NCI-H1105 treated with DMSO at 0.1 percent for 48 hours (cell line): ENCODE measurements at regions not wholly inside any gene's neighbourhood (a gene's known extent, or its start where the extent isn't known, plus 50 kb on each side); places are given as distances from the start of the nearest gene placed in this dataset.
"Not testable (repeated sequence)": the region's sequence is repeated elsewhere in the genome, so short reads cannot be mapped to it uniquely, and the experiment has no call there.

ENCODE experiments used
- DNase-seq: peaks from one replicate; lab custom pipeline; 2025; lab: John Stamatoyannopoulos, UW

DNA sequence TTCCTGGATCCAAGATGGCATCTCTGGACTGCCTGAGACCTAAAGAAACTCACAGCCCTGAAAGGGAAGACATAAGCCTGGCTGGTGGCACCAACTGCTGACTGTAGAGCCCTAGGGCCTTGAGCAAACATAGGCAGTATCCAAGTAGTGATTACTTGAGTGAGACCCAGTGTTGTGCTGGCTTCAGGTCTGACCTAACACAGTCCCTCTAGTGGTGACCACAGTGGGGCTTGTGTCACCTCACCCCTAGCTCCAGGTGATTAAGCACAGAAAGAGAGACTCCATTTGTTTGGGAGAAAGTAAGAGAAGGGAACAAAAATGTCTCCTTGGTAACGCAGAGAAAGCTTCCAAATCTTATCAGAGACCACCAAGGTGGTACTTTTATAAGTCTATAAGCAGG lies 496.3 kb upstream of the HTR2C start:
- no peak for DNase-seq

DNA sequence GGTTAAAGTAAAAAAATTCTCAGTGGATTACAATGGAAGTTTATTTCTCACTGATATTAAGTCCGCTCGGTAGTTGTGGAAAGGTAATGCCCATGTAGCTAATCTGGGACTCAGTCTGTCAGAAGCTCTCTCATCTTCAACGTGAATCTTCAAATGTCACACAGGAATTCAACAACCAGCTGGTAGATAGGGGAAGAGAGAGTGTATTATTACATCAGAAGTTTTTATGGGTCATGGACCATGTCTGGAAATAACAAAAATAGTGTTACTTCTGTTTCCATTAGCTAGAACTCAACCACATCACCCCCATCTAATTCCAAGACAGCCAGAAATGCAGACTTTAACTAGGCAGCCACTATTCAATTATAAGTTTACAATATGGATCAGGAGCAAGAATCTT lies 506.1 kb upstream of the HTR2C start:
- DNase-seq: no peak

DNA sequence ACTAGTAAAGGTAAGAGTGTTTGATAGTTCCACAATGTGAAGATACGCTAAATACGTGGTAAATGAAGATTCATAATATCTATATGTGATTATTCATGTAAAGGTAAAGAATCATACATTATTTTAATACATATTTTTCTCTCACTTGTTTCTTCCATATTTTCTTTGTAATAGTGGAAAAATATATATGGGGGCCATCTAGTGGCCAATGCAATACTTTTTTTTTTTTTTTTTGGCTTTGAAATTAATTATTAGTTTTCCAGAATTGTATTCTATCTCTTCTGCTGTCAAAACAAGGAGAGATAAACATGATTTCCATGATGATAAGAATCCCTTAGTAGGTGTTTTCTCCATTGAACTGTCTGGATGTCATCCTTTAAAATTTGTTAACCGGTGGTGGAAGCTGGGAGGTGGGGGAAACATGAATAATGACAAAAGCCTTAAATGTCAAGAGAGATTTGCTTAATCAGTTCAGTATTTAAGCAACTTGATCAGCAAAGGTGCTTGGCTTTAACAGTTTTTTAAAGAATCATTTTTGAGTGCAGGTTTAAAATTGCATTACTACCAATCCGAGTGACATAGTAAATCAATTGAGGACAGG lies 508.7 kb upstream of the HTR2C start:
- no peak for DNase-seq

DNA sequence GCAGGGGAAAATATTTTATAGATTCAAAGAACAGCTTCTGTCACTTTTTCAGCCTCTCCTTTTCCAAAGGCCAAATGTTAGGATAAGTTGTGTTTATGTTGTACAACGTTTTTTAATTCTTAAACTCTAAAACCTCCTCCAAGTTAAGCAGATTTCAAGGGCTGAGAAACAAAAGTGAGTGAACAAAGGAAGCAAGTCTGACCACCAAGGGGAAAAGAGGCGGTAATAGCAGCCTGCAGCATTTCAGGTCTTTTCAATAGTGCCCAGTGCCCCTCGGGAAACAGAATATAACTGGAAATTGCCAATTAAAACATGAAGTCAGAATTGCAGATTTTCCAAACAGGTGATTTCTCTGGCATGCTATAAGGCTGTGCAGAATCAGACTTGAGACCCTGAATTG lies 510.0 kb upstream of the HTR2C start:
- DNase-seq: no peak

DNA sequence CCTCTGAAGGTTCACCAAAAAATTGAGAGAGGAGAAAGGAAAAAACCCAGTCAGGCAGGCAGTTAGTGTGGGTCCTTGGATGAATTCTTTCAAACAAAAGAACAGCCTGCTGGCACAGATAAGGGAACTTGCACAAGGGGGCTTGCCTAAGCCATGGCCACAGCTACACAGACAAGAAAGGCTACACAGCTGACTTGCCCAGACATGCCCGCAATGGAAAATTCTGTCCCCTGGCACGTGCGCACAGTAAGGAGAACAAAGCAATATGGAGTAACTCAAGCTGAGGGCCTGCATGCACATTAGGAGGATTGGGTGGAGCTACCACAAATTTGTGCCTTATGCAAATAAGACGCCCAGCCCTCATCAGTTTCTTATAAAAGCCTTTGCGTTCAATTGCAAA lies 512.5 kb upstream of the HTR2C start:
- peak; percentile 14 for DNase-seq

DNA sequence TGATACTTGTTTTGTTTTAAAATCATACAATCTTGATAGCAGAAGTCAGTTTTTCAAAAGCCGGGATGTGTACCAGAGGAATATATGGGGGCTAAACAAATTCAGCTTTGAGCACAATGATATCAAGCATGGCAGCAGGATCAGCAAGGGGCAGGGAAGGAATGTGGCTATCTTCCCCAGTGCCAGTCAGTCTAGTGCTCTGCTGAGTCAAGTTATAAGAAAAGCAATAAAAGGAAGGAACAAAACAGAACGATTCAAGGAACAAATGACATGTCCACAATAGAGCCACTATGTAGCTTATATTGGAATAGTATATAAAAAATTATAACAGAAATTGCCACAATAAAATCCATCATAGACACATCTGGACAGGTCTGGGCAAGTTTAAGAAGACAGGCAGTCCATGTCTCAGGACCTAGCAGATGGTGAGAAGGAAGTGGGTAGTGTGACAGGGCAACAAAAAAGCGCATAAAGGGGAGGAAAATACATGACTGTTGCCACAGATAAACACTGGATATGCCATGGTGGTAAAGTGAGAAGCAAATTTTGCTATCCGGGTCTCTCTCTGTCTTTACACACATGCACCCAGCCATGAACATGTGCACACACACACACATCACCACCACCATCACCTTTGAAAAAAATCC lies 518.2 kb upstream of the HTR2C start:
- DNase-seq: no peak

DNA sequence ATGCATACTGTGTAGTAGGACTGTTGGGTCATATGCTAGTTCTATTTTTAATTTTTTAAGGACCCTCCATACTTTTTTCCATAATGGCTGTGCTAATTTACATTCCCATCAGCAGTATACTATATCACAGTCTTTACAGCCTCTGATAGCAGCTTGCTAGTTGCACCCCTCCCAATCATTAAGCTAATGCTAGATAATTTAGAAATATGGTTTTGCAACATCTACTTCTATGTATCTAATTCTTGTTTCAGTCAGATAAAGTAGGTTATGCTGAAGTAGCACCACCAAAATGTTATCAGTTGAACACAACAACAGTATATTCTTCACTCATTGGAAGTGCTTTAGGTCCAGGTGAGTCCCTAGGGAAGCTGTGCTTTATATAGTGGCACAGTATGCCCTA lies 522.7 kb upstream of the HTR2C start:
- no peak for DNase-seq

DNA sequence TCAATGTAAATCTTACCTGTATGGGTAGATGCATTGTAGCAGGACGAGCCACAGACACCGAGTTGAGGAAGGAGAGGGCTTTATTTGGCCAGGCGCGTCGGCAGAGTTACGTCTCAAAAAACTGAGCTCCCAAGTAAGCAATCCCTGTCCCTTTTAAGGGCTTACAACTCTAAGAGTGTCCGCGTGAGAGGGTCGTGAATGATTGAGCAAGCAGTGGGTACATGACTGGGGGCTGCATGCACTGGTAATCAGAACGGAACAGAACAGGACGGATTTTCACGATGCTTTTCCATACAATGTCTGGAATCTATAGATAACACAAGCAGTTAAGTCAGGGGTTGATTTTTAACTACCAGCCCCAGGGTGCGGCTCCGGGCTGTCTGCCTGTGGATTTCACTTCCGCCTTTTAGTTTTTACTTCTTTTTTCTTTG lies 524.9 kb upstream of the HTR2C start:
- DNase-seq: no peak

DNA sequence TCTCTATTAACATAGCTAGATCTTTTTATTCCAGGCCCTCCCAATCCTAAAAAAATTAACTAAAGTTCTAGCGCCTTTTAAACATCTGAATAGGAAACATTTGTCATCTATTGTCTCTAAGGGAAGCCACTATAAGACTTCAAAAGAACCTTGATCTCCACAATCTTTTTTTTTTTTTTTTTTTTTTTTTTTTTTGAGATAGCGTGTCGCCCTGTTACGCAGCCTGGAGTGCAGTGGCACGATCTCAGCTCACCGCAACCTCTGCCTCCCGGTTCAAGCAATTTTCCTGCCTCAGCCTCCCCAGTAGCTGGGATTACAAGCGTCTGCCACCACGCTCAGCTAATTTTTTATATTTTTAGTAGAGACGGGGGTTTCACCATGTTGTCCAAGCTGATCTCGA lies 526.5 kb upstream of the HTR2C start:
- not testable (repeated sequence) for DNase-seq

DNA sequence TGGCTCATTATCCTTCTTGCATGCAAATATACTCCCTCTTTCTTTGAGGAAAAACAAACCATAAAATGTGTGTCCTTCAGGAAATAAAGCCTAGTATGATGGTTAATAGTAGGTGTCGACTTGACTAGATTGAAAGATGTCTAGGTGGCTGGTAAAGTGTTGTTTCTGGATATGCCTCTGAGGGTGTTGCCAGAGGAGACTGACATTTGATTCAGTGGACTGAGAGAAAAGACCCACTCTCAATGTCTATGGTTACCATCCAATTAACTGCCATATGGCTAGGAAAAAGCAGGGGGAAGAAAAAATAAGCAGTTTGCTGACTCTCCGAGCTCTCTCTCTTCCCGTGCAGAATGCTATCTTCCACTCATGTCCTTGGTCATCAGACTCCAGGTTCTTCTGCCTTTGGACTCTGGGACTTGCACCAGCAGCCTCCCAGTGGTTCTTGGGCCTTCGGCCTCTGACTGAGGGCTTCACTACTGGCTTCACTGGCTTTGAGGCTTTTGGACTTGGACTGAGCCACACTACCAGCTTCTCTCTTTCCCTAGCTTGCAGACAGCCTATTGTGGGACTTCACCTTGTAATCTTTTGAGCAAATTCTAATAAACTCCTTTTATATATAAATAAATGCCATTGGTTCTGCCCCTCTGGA lies 532.1 kb upstream of the HTR2C start:
- DNase-seq: no peak

DNA sequence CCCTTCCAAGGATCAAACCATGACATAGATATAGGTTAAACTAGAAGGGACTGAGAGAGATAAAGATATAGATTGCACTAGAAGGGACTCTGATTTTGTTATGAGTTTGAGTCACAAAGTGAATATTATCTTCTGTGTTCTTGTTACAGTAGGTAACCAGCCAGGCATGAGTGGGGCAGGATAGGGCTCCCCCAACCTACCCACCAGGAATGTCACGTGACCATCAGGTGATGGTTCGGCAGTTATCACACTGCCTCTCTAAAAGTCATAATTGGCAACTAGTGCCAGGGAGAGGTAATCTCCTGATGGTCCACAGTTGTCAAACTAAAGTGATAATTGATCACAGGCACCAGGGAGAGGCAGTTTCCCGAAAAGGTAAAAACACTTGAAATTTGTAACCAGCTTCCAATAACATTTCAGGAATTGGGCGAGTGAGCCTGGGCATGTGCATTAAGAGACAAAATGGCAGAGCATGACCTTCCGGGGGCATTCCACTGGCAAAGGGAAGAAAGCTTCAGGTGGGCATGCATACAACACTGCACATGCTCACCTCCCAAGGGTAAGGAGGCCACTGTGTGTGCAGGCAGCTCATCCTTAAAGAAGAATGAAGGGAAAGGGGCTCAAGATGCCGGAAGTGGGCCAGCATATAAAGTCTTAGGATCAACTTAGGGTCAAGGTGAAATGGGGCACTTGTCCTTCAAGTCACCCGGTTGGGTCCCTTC lies 533.6 kb upstream of the HTR2C start:
- DNase-seq: no peak

DNA sequence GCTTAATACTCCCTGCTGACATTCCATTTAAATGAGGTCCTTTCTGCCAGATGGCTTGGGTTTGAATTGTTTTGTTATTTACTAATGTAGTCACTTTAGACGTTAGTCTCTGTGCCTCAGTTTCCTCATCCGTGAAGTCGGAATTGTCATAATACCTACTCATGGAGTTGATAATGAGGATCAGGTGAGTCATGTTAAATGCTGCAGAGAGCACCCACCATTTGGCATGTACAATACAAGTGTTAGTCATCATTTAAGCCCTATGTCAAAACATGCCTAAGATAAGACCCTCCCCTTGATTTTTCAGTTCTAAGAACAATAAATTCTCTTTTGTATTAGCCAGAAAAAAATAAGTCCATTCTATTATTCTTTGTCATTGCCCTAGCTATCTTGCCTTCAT lies 534.8 kb upstream of the HTR2C start:
- no peak for DNase-seq

DNA sequence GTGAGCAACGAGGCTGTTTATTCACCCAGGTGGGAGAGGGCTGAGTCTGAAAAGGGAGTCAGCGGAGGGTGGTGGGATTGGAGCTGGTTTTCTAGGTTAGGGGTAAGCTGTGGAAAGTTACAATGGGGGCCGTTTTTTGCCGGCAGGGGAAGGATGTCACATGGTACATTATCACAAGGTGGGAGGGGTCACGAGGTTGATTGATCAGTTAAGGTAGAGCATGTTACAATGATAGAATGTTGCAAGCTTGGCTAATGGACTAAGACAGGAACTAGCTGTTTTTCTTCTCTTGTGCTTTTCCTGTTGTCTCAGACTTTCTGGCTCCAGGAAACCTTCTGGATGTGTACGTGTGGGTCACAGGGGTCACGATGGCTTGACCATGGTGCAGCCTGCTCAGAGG lies 536.3 kb upstream of the HTR2C start:
- no peak for DNase-seq

DNA sequence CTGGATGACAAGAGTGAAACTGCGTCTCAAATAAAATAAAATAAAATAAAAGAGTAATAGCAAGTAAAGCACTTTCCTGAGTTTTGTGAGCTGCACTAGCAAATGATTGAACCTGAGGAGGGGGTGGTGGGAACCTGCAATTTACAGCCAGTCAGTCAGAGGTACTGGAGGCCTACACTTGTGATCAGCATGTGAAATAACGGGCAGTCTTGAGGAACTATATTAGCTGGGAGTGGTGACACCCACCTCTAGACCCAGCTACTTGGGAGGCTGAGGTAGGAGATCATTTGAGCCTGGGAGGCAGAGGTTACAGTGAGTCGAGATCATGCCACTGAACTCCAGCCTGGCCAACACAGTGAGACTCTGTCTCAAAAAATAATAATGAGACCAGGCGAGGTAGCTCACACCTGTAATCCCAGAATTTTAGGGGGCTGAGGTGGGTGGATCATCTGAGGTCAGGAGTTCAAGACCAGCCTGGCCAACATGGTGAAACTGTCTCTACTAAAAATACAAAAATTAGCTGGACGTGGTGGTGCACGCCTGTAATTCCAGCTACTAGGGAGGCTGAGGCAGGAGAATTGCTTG lies 537.1 kb upstream of the HTR2C start:
- DNase-seq: no peak

DNA sequence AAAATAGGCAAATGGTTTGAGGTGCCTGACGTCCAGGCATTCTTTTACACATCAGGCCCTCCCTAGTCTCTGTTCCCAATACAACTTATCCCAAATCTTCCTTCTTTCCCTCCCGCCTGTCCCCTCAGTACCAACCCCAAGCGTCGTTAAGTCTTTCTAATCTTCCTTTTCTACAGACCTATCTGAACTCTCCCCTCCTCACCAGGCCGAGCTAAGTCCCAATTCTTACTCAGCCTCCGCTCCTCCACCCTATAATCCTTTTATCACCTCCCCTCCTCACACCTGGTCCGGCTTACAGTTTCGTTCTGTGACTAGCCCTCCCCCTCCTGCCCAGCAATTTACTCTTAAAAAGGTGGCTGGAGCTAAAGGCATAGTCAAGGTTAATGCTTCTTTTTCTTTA lies 542.4 kb upstream of the HTR2C start:
- not testable (repeated sequence) for DNase-seq

DNA sequence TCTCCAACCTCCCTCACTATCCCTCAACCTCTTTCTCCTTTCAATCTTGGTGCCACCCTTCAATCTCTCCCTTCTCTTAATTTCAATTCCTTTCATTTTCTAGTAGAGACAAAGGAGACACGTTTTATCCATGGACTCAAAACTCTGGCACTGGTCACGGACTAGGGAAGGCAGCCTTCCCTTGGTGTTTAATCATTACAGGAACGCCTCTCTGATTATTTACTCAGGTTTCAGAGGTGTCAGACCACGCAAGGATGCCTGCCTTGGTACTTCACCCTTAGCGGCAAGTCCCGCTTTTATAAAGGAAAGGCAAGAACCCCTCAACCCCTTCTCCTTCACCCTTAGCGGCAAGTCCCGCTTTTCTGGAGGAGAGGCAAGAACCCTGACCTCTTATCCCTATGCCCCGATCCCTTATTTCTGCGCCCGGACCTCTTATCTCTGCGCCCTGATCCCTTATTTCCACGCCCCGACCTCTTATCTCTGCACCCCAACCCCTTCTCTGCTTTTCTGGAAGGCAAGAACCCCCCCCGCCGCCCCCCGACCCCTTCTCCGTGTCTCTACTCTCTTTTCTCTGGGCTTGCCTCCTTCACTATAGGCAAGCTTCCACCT lies 543.1 kb upstream of the HTR2C start:
- DNase-seq: not testable (repeated sequence)

DNA sequence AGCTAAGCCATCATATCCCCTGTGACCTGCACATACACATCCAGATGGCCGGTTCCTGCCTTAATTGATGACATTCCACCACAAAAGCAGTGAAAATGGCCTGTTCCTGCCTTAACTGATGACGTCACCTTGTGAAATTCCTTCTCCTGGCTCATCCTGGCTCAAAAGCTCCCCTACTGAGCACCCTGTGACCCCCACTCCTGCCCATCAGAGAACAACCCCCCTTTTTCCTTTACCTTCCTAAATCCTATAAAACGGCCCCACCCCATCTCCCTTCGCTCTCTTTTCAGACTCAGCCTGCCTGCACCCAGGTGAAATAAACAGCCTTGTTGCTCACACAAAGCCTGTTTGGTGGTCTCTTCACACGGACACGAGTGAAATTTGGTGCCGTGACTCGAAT lies 543.8 kb upstream of the HTR2C start:
- DNase-seq: not testable (repeated sequence)

DNA sequence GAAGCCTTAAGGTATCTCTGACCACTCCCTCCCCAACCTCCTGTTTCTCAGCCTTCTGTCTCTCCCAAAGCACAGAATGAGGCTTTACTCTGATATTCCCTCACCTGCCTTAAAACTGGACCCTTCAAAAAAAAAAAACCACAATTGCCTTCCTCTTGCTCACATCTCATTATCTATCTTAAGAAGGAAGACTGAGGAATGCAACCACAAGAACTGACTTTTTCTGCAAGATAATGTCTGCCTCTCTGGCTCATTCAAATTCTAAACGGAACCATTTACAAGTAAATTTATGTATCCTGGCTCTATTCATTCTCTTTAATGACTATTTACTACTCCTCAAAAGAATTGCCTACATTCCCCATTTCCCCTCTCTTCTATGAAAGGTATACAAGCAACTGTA lies 545.5 kb upstream of the HTR2C start:
- DNase-seq: no peak

DNA sequence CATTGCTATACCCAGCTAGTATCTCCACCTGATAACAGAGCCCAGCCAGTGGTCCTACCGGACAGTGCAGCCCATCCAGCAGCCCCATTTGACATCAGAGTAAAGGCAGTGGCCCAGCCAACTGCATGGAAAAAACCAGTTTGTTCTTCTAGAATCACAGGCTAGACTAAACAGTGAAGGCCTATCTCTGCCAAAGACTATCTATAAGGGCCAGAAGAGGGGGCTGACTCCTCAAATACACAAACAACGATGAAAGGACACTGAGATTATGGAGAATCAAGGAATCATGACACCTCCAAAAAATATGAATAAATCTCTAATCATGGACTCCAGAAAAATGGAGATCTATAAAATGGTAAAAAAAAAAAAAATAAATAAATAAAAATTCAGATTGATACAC lies 546.4 kb upstream of the HTR2C start:
- DNase-seq: no peak

DNA sequence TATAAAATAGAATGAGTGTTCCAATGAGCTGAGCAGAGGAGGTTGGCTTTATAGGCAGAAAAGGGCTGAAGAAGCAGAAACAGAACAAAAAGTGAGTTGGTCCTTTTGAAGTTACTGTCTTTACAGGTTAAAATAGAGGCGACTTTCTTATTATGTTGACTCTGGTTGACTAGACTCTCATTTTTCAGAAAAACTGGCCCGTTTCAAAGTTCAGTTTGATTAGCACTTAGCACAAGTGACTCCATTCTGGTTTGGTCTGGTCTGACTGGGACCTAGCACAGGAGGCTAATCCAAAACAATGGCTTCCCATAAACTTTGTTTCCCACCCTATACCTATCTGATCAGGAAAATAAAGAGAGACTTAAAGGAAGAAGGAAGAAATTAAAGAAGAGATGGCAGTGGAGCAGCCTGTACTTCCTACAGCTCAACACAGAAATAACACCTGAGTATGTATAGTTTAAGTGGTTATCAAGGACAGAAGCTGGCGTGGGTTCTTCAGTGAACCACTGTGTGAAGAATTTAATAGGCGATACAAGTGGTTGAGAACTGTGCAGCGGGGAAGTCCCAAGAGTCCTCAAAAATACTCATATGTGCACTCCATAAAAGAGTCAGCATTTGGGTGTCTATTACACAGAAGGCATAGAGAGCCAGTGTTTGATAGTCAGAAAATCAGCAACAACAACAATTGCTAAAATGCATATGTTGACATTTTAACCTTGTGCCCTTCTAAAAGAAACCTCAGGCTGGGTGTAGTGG lies 554.8 kb upstream of the HTR2C start:
- no peak for DNase-seq

DNA sequence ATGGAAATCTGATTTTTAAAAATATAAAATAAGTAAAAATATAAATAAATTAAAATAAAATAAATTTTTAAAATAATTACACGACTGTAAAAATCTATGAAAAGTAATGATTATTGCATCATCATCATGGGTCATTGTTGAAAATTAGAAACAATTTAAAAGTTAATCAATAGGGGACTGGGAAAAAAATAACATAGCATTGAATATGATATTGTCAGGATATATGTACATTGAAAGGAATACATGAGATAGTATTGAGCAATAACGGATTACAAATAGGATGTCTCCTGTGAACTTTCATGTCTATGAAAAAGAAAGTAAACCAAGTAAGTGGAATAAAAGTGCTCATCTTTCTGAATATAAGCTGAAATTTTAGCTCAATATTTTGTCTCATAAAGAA lies 566.8 kb upstream of the HTR2C start:
- no peak for DNase-seq

DNA sequence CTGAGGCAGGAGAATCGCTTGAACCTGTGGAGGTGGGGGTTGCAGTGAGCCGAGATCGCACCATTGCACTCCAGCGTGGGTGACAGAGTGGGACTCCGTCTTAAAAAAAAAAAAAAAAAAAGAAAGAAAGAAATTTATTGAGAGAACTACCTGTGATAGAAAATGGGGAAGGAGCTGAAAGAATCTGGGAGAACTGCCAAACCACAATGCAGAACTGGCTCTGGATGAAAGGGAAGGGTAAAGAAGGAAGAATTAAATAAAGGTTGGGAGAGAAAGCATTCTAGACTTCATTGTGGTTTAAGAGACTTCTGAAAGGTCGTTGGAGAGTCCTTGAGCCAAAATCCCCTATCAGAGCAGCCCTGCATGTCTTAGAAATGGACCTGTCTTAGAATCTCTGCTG lies 567.9 kb upstream of the HTR2C start:
- no peak for DNase-seq
